CD4-positive, alpha-beta T cell treated with Interleukin-15 for 1 hour (primary cell): ENCODE measurements at regions not wholly inside any gene's neighbourhood (a gene's known extent, or its start where the extent isn't known, plus 50 kb on each side); places are given as distances from the start of the nearest gene placed in this dataset.

ENCODE experiments used
- DNase-seq: peaks from one replicate; pipeline ENCODE4 v3.0.0-alpha.2; 2020

GRCh38 chr15:87345961-87346360 is 910.6 kb downstream of the NTRK3 start:
- DNase-seq, result no peak

- no peak for DNase-seq
Observed at GRCh38 chr15:87343966-87344365, 912.6 kb downstream of the NTRK3 start.

- DNase-seq, result no peak
Observed at GRCh38 chr15:87340370-87340769, 916.2 kb downstream of the NTRK3 start.

GRCh38 chr15:87326269-87326668 is 930.3 kb downstream of the NTRK3 start:
- no peak for DNase-seq

GRCh38 chr15:87322870-87323269 is 933.7 kb downstream of the NTRK3 start:
- DNase-seq, result no peak

GRCh38 chr15:87322265-87322664 is 934.3 kb downstream of the NTRK3 start:
- no peak for DNase-seq

GRCh38 chr15:87317900-87318299 is 938.6 kb downstream of the NTRK3 start:
- no peak for DNase-seq

GRCh38 chr15:87312221-87312620 is 944.3 kb downstream of the NTRK3 start:
- DNase-seq, result no peak

GRCh38 chr15:87300146-87300545 is 956.4 kb downstream of the NTRK3 start:
- no peak for DNase-seq

- no peak for DNase-seq
Observed at GRCh38 chr15:87294854-87295253, 961.7 kb downstream of the NTRK3 start.

GRCh38 chr15:87293031-87293430 is 963.5 kb downstream of the NTRK3 start:
- no peak for DNase-seq

GRCh38 chr15:87287156-87287555 is 969.4 kb downstream of the NTRK3 start:
- DNase-seq, result no peak

GRCh38 chr15:87269566-87269965 is 987.0 kb downstream of the NTRK3 start:
- no peak for DNase-seq

- DNase-seq, result no peak
Observed at GRCh38 chr15:87268675-87269074, 987.9 kb downstream of the NTRK3 start.

- DNase-seq, result no peak
Observed at GRCh38 chr15:87267798-87268197, 988.7 kb downstream of the NTRK3 start.

- DNase-seq, result no peak
Observed at GRCh38 chr15:87263871-87264270, 992.7 kb downstream of the NTRK3 start.

GRCh38 chr15:87263296-87263695 is 993.2 kb downstream of the NTRK3 start:
- DNase-seq, result no peak

GRCh38 chr15:87245592-87245991 is 1010.9 kb downstream of the NTRK3 start:
- no peak for DNase-seq

GRCh38 chr15:87243474-87243873 is 1013.1 kb downstream of the NTRK3 start:
- no peak for DNase-seq

- no peak for DNase-seq
Observed at GRCh38 chr15:87239582-87240230, 1016.8 kb downstream of the NTRK3 start.

- DNase-seq, result no peak
Observed at GRCh38 chr15:87238451-87239068, 1018.0 kb downstream of the NTRK3 start.

GRCh38 chr15:87228460-87228859 is 1028.1 kb downstream of the NTRK3 start:
- DNase-seq, result no peak

- DNase-seq, result no peak
Observed at GRCh38 chr15:87227846-87228245, 1028.7 kb downstream of the NTRK3 start.

- no peak for DNase-seq
Observed at GRCh38 chr15:87225436-87225835, 1031.1 kb downstream of the NTRK3 start.

GRCh38 chr15:87224404-87224803 is 1032.1 kb downstream of the NTRK3 start:
- no peak for DNase-seq
